ENCODE measurements at regions not wholly inside any gene's neighbourhood (a gene's known extent, or its start where the extent isn't known, plus 50 kb on each side); places are given as distances from the start of the nearest gene placed in this dataset.
"Not testable (repeated sequence)": the region's sequence is repeated elsewhere in the genome, so short reads cannot be mapped to it uniquely, and the experiment has no call there.

- intact Hi-C loops (cut with DNase I), result no loop called here
- DNase-seq, result peak in 1 of 2 donors; percentile 73
- ATAC-seq (ENCODE audit: low FRiP score), result peak; percentile 54
- H3K27me3 ChIP-seq (ENCODE audit: control insufficient read depth in 1 of 2, insufficient read depth in 2 of 2, low read length in 1 of 2), result no peaks in the 10 kb centered on the region
- H3K4me1 ChIP-seq (ENCODE audit: control insufficient read depth in 1 of 2, insufficient read depth in 2 of 2, low read length in 2 of 2), result no peaks in the 10 kb centered on the region
- 2 to 3% methylated on average over 51 to 68 of the region's 68 CpGs for WGBS, 2 donors
- H3K27ac ChIP-seq (ENCODE audit: low read depth in 1 of 2, low read length in 2 of 2), result no peak overlapping the region
- no peaks in the 10 kb centered on the region for H3K9me3 ChIP-seq (ENCODE audit: control insufficient read depth, low read length)
- peak overlapping the region; percentile 37 to 64 for H3K4me3 ChIP-seq (ENCODE audit: low read length in 2 of 2)
- H3K36me3 ChIP-seq (ENCODE audit: control insufficient read depth in 1 of 2, insufficient read depth in 2 of 2, low read length in 1 of 2), result no peaks in the 10 kb centered on the region
These were observed 199.5 kb upstream of the CAND1 start for GRCh38 chr12:67069451-67070306.

- ATAC-seq (ENCODE audit: low FRiP score), result peak; percentile 12
- intact Hi-C loops (cut with DNase I), result no loop called here
- Histone ChIP-seq H3K27ac (ENCODE audit: low read depth in 1 of 2, low read length in 2 of 2) (no peak overlapping the region), H3K4me3 (ENCODE audit: low read length in 2 of 2) (no peak overlapping the region), H3K9me3 (ENCODE audit: control insufficient read depth, low read length) (no peaks in the 10 kb centered on the region), H3K4me1 (ENCODE audit: control insufficient read depth in 1 of 2, insufficient read depth in 2 of 2, low read length in 2 of 2) (no peaks in the 10 kb centered on the region), H3K36me3 (ENCODE audit: control insufficient read depth in 1 of 2, insufficient read depth in 2 of 2, low read length in 1 of 2) (no peaks in the 10 kb centered on the region), H3K27me3 (ENCODE audit: control insufficient read depth in 1 of 2, insufficient read depth in 2 of 2, low read length in 1 of 2) (no peaks in the 10 kb centered on the region)
- 43 to 48% methylated on average over 6 of the region's 6 CpGs for WGBS, 2 donors
- DNase-seq, result no peak
These were observed 198.9 kb upstream of the CAND1 start for GRCh38 chr12:67070307-67070600.

DNA sequence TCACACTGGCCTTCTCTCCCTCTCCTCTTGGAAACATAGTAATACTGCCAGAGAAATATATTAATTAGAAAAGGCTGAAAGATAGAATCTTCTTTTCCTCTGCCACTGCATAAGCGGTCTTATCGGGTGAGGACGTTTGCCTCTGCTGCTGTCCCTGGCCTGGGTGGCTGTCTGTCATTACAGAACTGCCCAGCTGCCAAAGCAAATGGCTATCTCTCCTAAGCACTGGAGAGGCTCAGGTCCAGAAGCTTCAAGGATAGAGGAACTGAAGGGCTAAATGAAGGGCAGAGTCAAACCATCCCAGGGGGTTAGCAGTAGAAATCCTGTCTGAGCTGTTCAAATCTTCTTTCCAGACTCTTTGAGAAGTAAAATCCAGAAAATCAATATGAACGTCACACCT, 198.6 kb upstream of the CAND1 start:
- intact Hi-C loops (cut with DNase I), result no loop called here
- ATAC-seq (ENCODE audit: low FRiP score), result no peak
- Histone ChIP-seq H3K4me3 (ENCODE audit: low read length in 2 of 2) (no peak overlapping the region), H3K4me1 (ENCODE audit: control insufficient read depth in 1 of 2, insufficient read depth in 2 of 2, low read length in 2 of 2) (no peaks in the 10 kb centered on the region), H3K36me3 (ENCODE audit: control insufficient read depth in 1 of 2, insufficient read depth in 2 of 2, low read length in 1 of 2) (no peaks in the 10 kb centered on the region), H3K27ac (ENCODE audit: low read depth in 1 of 2, low read length in 2 of 2) (no peak overlapping the region), H3K9me3 (ENCODE audit: control insufficient read depth, low read length) (no peaks in the 10 kb centered on the region), H3K27me3 (ENCODE audit: control insufficient read depth in 1 of 2, insufficient read depth in 2 of 2, low read length in 1 of 2) (no peaks in the 10 kb centered on the region)
- 76 to 79% methylated on average over 4 of the region's 4 CpGs for WGBS, 2 donors
- no peak for DNase-seq

DNA sequence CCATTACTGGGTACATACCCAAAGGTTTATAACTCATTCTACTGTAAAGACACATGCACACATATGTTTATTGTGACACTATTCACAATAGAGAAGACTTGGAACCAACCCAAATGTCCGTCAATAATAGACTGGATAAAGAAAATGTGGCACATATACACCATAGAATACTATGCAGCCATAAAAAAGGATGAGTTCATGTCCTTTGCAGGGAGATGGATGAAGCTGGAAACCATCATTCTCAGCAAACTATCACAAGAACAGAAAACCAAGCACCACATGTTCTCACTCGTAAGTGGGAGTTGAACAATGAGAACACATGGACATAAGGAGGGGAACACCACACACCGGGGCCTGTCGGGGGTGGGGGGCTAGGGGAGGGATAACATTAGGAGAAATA, 196.9 kb upstream of the CAND1 start:
- H3K4me3 ChIP-seq (ENCODE audit: low read length in 2 of 2); H3K9me3 ChIP-seq (ENCODE audit: control insufficient read depth, low read length); H3K36me3 ChIP-seq (ENCODE audit: control insufficient read depth in 1 of 2, insufficient read depth in 2 of 2, low read length in 1 of 2); H3K27ac ChIP-seq (ENCODE audit: low read depth in 1 of 2, low read length in 2 of 2); H3K27me3 ChIP-seq (ENCODE audit: control insufficient read depth in 1 of 2, insufficient read depth in 2 of 2, low read length in 1 of 2); ATAC-seq (ENCODE audit: low FRiP score); DNase-seq; H3K4me1 ChIP-seq (ENCODE audit: control insufficient read depth in 1 of 2, insufficient read depth in 2 of 2, low read length in 2 of 2); intact Hi-C loops (cut with DNase I): not testable (repeated sequence)
- WGBS, 2 donors, result 95 to 96% methylated on average over 4 of the region's 4 CpGs

DNA sequence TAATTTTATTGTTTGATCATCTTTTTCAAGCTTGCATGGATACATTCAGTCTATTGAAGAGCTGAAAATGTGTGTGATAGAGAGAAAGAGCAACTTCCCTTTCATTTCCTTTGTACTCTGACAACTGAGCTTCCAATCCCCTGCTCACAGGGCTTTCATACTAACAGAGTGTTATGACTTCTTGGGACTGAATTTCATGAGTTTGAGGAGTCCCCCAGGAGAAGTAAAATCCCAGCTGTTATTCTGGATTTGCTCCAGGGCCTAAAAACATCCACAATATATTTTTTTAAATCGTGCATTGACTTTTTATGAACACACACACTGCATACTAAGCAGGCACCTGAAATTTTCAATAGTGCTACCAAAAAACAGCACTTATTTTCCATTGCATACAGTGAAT, 195.8 kb upstream of the CAND1 start:
- Histone ChIP-seq H3K27ac (ENCODE audit: low read depth in 1 of 2, low read length in 2 of 2) (no peak overlapping the region), H3K27me3 (ENCODE audit: control insufficient read depth in 1 of 2, insufficient read depth in 2 of 2, low read length in 1 of 2) (no peaks in the 10 kb centered on the region), H3K9me3 (ENCODE audit: control insufficient read depth, low read length) (no peaks in the 10 kb centered on the region), H3K36me3 (ENCODE audit: control insufficient read depth in 1 of 2, insufficient read depth in 2 of 2, low read length in 1 of 2) (no peaks in the 10 kb centered on the region), H3K4me3 (ENCODE audit: low read length in 2 of 2) (no peak overlapping the region), H3K4me1 (ENCODE audit: control insufficient read depth in 1 of 2, insufficient read depth in 2 of 2, low read length in 2 of 2) (no peaks in the 10 kb centered on the region)
- intact Hi-C loops (cut with DNase I), result no loop called here
- 15 to 22% methylated on average over 1 of the region's 1 CpG for WGBS, 2 donors
- DNase-seq, result no peak
- no peak for ATAC-seq (ENCODE audit: low FRiP score)

GRCh38 chr12:67074072-67074471, 195.1 kb upstream of the CAND1 start:
- Histone ChIP-seq H3K4me1 (ENCODE audit: control insufficient read depth in 1 of 2, insufficient read depth in 2 of 2, low read length in 2 of 2) (no peaks in the 10 kb centered on the region), H3K9me3 (ENCODE audit: control insufficient read depth, low read length) (no peaks in the 10 kb centered on the region), H3K27me3 (ENCODE audit: control insufficient read depth in 1 of 2, insufficient read depth in 2 of 2, low read length in 1 of 2) (no peaks in the 10 kb centered on the region), H3K36me3 (ENCODE audit: control insufficient read depth in 1 of 2, insufficient read depth in 2 of 2, low read length in 1 of 2) (no peaks in the 10 kb centered on the region), H3K27ac (ENCODE audit: low read depth in 1 of 2, low read length in 2 of 2) (no peak overlapping the region), H3K4me3 (ENCODE audit: low read length in 2 of 2) (no peak overlapping the region)
- WGBS, 2 donors, result 92% methylated on average over 6 of the region's 6 CpGs
- DNase-seq, result no peak
- no peak for ATAC-seq (ENCODE audit: low FRiP score)
- intact Hi-C loops (cut with DNase I), result no loop called here

DNA sequence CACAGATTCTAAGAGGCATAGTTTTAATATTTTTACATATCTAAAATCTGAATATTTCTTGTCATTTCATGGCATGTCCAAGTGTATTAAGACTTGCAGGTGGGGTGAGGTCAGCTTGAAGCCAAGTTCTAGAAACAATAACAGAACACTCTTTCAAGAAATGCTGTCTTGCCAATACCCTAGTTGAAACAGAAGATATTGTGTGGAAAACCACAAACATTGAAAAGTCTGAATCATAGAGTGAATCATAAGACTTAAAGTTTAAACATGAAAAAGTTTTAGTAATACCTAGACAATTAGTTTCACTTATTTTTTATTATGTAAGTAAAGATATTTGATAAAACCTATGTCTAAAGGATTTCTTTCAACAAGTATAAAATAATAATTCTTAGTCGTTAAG, 191.5 kb upstream of the CAND1 start:
- no peaks in the 10 kb centered on the region for H3K9me3 ChIP-seq (ENCODE audit: control insufficient read depth, low read length)
- no peaks in the 10 kb centered on the region for H3K4me1 ChIP-seq (ENCODE audit: control insufficient read depth in 1 of 2, insufficient read depth in 2 of 2, low read length in 2 of 2)
- intact Hi-C loops (cut with DNase I), result no loop called here
- DNase-seq, result no peak
- ATAC-seq (ENCODE audit: low FRiP score), result no peak
- H3K4me3 ChIP-seq (ENCODE audit: low read length in 2 of 2), result no peak overlapping the region
- WGBS, 2 donors, result 79 to 81% methylated on average over 1 of the region's 1 CpG
- H3K27me3 ChIP-seq (ENCODE audit: control insufficient read depth in 1 of 2, insufficient read depth in 2 of 2, low read length in 1 of 2), result no peaks in the 10 kb centered on the region
- no peaks in the 10 kb centered on the region for H3K36me3 ChIP-seq (ENCODE audit: control insufficient read depth in 1 of 2, insufficient read depth in 2 of 2, low read length in 1 of 2)
- no peak overlapping the region for H3K27ac ChIP-seq (ENCODE audit: low read depth in 1 of 2, low read length in 2 of 2)

DNA sequence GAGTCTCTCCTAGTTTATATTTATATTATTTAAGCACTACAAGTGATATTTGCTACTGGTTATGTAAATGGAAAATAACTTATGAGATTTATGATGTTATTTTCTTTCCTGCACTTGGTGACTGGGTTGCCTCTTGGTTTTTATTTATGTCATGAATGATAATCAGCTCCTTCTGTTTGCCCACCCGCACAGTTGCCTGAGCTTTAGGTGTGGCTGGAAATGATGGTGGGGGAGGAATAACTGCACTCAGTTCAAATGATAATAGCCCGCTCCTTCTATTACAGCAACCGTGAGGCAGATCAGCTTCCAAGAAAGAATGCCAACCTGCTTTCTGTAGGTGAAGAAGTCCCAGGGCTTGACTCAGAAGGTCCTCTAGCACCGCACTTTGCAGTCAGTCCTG, 190.2 kb upstream of the CAND1 start:
- intact Hi-C loops (cut with DNase I), result no loop called here
- ATAC-seq (ENCODE audit: low FRiP score), result no peak
- Histone ChIP-seq H3K4me1 (ENCODE audit: control insufficient read depth in 1 of 2, insufficient read depth in 2 of 2, low read length in 2 of 2) (no peaks in the 10 kb centered on the region), H3K4me3 (ENCODE audit: low read length in 2 of 2) (no peak overlapping the region), H3K27ac (ENCODE audit: low read depth in 1 of 2, low read length in 2 of 2) (no peak overlapping the region), H3K9me3 (ENCODE audit: control insufficient read depth, low read length) (no peaks in the 10 kb centered on the region), H3K27me3 (ENCODE audit: control insufficient read depth in 1 of 2, insufficient read depth in 2 of 2, low read length in 1 of 2) (no peaks in the 10 kb centered on the region), H3K36me3 (ENCODE audit: control insufficient read depth in 1 of 2, insufficient read depth in 2 of 2, low read length in 1 of 2) (no peaks in the 10 kb centered on the region)
- DNase-seq, result no peak
- 64 to 71% methylated on average over 4 of the region's 4 CpGs for WGBS, 2 donors

GRCh38 chr12:67080637-67081036, 188.5 kb upstream of the CAND1 start:
- H3K9me3 ChIP-seq (ENCODE audit: control insufficient read depth, low read length), result no peaks in the 10 kb centered on the region
- ATAC-seq (ENCODE audit: low FRiP score) (no peak), DNase-seq (no peak)
- no peak overlapping the region for H3K27ac ChIP-seq (ENCODE audit: low read depth in 1 of 2, low read length in 2 of 2)
- 53 to 58% methylated on average over 1 of the region's 1 CpG for WGBS, 2 donors
- H3K27me3 ChIP-seq (ENCODE audit: control insufficient read depth in 1 of 2, insufficient read depth in 2 of 2, low read length in 1 of 2), result no peaks in the 10 kb centered on the region
- intact Hi-C loops (cut with DNase I), result no loop called here
- no peaks in the 10 kb centered on the region for H3K36me3 ChIP-seq (ENCODE audit: control insufficient read depth in 1 of 2, insufficient read depth in 2 of 2, low read length in 1 of 2)
- H3K4me3 ChIP-seq (ENCODE audit: low read length in 2 of 2), result no peak overlapping the region
- H3K4me1 ChIP-seq (ENCODE audit: control insufficient read depth in 1 of 2, insufficient read depth in 2 of 2, low read length in 2 of 2), result no peaks in the 10 kb centered on the region
